ENCODE measurements at regions not wholly inside any gene's neighbourhood (a gene's known extent, or its start where the extent isn't known, plus 50 kb on each side); places are given as distances from the start of the nearest gene placed in this dataset.

DNA sequence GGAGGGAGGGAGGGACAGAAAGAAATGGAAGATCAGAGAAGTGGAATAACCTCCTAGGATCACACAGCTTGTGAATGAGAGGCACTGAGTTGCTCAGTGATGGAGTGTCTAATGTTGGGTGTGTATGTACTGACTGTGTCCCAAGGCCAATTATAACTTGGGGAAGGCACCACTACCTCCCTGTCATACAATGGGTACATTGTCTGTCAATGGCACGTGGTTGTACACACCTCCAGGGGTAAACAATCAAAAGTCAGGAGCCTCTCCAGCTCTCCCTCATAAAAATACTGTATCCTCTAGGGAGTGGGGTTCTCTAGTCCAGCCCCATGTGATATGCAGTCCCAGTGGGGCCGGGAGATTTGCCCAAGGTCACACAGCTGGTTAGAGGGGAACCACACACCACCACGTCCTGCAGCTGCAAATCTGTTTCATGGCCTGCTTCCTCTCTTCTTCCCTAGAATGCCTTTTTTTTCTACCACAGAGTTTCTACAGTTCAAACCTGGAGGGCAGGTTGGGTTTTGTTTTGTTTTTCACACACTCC is 112.5 kb downstream of the SNX5 start:
- Mint-ChIP-seq H3K9me3 (no peaks in the 10 kb centered on the region), H3K4me1 (peaks cover 78% of the 10 kb centered on the region), H3K4me3 (no peak overlapping the region), H3K27ac (peak overlapping the region; percentile 51), H3K27me3 (peaks cover 12% of the 10 kb centered on the region), H3K36me3 (no peaks in the 10 kb centered on the region)
- peak; percentile 95 for ATAC-seq

DNA sequence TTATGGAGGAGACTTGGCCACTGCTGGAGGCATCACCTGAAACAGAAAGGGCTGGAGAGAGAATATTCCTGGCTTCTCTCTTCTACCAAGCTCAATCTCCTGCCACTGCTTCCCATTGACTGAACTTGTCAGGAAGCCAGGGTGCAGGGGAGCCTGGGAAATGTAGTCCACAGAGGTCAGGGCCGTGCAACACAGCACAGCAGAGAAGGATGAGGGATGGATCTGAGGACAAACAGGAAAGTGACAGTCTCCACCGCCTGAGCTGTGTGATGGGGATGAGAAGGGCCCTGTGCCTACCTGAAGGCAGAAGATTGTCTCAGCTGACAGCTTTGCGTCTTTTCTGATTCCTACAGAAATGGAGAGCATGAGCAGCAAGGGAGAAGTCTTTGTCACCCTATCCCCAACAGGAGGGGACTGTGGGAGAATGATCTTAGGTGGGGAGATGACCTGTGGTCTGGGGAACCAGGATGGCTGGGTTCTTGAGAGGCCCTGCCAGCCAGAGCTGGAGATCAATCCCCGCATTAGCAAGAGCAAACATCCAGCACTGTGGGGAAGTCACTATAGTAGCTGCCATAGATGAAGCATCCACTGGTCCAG is 114.2 kb downstream of the SNX5 start:
- H3K4me1 Mint-ChIP-seq, result peaks cover 70% of the 10 kb centered on the region
- no peak for ATAC-seq
- no peaks in the 10 kb centered on the region for H3K36me3 Mint-ChIP-seq
- no peak overlapping the region for H3K4me3 Mint-ChIP-seq
- H3K27ac Mint-ChIP-seq, result peak overlapping the region; percentile 53
- H3K27me3 Mint-ChIP-seq, result no peaks in the 10 kb centered on the region
- H3K9me3 Mint-ChIP-seq, result peaks cover 3% of the 10 kb centered on the region

DNA sequence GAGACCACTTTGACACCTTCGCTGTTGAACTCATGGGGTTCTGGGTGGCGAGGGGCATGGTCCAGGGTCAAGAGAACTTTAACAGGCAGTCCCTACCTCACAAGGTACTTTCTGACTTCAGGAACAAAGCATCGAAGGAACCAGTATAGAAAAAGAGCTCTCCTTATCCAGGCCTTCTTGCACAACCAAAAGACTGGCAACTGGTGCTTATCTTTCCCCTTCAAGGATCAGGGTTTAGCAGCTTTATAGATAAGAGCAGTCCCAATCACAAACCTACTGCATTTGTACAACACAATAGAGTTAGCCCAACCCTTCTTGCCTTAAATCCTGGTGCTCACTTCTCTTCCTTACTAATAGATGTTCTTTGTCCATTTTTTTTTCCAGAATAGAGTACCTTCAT is 116.3 kb downstream of the SNX5 start:
- H3K9me3 Mint-ChIP-seq, result peaks cover 5% of the 10 kb centered on the region
- ATAC-seq, result no peak
- no peak overlapping the region for H3K4me3 Mint-ChIP-seq
- no peaks in the 10 kb centered on the region for H3K36me3 Mint-ChIP-seq
- no peak overlapping the region for H3K27ac Mint-ChIP-seq
- peaks cover 70% of the 10 kb centered on the region for H3K4me1 Mint-ChIP-seq
- H3K27me3 Mint-ChIP-seq, result no peaks in the 10 kb centered on the region

DNA sequence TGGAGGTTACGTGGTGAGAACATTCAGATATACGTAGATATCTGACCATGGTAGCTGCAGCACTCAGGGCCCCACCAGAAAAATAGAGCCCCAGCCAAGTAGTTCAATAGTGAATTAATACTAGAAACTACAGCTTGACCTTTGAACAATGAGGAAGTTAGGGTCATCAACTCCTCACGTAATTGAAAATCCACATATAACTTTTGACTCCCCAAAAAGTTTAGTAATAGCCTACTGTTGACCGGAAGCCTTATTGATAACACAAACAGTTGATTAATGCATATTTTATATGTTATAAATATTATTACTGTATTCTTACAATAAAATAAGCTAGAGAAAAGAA is 117.9 kb downstream of the SNX5 start:
- Mint-ChIP-seq H3K27ac (no peak overlapping the region), H3K27me3 (no peaks in the 10 kb centered on the region), H3K4me1 (peaks cover 70% of the 10 kb centered on the region), H3K4me3 (no peak overlapping the region), H3K36me3 (no peaks in the 10 kb centered on the region), H3K9me3 (peaks cover 5% of the 10 kb centered on the region)
- peak; percentile 45 for ATAC-seq

DNA sequence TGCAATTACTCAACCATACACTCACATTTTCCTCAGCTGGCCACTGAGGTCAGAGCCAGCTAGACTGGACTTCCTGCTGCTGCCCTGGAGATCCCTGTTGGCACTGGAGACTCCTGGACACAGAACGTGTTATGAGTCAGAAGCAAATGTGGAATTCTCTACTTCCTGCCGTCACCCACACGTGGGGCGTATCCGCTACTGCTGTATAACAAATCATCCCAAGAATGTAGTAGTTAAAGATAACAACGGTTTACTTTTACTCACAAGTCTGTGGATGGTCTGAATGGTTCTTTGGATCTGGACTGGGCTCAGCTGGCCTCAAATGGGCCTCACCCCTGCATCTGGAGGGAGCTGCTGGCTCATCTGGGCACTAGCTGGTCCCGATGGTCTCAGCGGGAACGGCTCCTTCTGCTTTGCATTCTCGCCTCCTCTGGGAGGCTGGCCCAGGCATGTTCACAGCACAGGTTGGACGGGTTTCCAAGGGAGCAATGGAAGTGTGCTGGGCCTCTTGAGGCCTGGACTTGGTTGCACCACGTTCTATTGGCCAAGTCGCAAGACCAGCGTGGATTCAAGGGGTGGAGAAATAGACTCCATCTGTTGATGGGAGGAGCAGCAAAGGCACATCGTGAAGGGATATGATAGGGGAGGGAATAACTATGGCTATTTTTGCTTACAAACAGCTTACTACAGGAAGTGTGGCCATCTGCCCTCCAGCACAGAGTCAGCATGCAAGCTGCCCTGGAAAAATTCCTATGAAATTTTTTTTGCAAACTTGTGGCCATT is 118.5 kb downstream of the SNX5 start:
- Mint-ChIP-seq H3K36me3 (no peaks in the 10 kb centered on the region), H3K4me3 (no peak overlapping the region), H3K9me3 (peaks cover 5% of the 10 kb centered on the region), H3K27ac (no peak overlapping the region), H3K27me3 (peaks cover 2% of the 10 kb centered on the region), H3K4me1 (peaks cover 68% of the 10 kb centered on the region)
- no peak for ATAC-seq

DNA sequence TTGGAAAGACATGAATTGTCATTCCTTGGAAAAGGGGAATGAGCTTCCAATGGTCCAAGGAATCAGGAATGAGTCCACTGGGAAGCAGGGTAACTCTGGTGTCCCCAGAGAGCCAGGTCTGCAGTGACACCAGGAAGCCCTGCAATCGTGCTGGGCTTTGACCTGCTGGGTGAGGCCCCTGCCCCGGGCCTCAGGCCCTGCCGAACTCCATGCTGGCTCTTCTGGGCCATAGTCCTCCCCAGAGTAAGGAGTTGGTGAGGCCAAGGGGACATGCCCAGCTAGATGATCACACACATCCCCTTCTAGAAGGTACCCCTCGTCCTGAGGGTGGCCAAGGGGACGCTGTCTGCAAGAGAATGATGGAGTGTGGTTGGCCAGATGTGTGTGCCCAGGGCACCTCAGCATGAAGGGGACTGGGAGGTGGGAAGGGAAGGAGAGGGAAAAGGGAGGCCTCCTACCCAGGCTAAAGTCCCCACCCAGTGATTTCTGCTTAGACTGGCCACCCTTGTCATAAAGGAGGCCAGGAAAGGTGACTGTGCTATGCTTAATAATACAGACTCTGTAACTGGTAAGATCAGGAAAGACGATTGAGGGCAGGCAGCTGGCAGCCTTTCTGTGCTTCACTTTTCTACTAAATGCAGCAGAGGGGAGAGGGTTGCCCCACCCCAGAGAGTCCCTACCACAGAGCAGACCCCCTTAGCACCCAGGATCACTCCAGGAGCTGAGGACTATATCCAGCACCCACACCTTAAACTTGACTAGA is 119.3 kb downstream of the SNX5 start:
- Mint-ChIP-seq H3K36me3 (no peaks in the 10 kb centered on the region), H3K4me3 (no peak overlapping the region), H3K9me3 (peaks cover 5% of the 10 kb centered on the region), H3K4me1 (peaks cover 68% of the 10 kb centered on the region), H3K27me3 (peaks cover 9% of the 10 kb centered on the region), H3K27ac (peak overlapping the region; percentile 41)
- no peak for ATAC-seq

DNA sequence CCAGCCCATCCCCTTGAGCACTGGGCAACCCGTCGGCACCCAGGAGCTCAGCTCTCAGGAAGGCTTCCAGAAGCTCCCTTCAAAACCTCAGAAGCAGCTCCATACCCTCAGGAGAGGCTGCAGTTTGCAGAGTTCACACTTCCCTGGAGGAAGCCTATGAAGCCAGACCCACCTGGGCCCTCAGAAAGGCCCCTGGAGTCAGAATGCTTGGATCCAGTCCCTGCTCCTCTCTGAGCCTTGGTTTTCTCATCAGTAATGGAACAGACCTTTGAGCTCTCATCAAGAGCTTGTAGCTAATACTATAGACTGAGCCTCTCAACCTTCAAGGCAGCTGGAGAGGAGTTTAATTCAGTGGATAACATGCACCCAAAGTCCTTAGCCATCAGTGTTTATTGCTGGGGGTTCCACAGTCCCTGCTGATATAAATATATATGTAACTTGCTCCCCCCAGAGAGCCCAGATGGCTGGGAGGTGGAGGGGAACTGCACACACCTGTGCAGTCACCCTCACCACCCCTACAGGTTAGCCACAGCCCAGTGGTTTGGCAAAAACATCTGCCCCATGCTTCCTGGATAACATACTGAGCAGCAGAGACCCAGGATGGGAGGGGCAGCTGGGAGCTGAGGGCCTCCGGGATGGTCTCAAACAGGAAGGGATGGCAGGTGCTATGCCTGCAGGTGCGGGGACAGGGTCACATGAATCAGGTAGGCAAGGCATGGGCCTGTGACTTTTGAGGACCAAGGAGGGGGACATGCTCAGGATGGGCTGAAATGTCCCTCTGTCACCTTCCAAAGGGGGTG is 120.1 kb downstream of the SNX5 start:
- Mint-ChIP-seq H3K36me3 (no peaks in the 10 kb centered on the region), H3K4me3 (no peak overlapping the region), H3K27me3 (peaks cover 9% of the 10 kb centered on the region), H3K27ac (peak overlapping the region; percentile 41), H3K4me1 (peaks cover 71% of the 10 kb centered on the region), H3K9me3 (peaks cover 5% of the 10 kb centered on the region)
- peak; percentile 71 for ATAC-seq

DNA sequence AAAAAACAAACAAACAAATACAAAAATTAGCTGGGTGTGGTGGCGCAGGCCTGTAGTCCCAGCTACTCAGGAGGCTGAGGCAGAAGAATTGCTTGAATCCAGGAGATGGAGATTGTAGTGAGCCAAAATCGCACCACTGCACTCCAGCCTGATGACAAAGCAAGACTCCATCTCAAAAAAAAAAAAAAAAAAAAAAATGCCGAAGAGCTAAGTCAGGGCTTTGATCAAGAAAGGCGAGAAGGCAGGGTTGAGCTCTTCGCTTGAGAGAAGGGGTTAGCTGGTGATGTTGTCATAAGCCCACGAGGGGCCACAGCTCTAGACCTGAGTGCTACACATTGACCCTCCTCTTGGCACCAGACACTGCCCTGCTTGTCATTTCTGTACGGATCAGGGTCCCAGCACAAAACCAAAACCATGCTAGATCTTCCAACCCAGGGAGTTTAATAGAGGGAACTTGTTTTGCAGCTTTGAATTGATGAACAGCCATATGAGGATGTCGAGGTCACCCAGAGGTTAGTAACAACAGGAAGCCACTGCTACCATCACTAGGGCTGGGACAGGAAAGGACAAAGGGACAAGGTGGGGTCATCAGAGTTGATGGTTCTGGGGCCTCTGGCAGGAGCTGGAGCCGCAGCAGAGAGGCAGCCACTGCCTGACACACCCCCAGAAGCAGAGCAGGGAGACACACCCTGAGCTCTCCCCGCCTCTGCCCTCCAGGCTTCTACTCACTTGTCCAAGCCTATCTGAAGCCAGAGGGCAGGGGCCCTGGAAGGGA is 122.7 kb downstream of the SNX5 start:
- peak; percentile 27 for ATAC-seq
- Mint-ChIP-seq H3K36me3 (no peaks in the 10 kb centered on the region), H3K27ac (no peak overlapping the region)

DNA sequence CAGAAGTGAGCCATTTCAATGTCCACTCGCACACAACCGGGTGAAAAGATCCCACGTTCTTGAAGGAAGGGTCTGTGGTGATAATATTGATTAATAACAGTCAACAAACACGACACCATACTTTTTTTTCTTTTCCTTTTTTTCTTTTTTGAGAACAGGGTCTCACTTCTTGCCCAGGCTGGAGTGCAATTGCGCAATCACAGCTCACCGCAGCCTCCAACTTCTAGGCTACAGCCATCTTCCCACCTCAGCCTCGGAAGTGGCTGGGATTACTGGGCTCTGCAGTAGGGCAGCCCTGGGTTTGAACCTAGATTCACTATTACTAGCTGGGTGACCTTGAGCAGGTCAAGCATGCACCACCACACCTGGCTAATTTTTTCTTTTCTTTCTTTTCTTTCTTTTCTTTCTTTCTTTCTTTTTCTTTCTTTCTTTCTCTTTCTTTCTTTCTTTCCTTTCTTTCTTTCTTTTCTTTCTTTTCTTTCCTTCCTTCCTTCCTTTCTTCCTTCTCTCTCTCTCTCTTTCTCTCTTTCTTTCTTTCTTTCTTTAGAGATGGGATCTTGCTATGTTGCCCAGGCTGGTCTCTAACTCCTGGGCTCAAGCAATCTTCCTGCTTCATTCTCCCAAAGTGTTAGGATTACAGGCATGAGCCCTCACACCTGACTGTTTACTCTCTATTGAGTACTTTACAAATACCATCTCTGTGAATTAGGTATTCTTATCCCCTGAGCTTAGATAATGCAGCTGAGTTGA is 123.9 kb downstream of the SNX5 start:
- ATAC-seq, result no peak
- Mint-ChIP-seq H3K27me3 (peaks cover 19% of the 10 kb centered on the region), H3K4me3 (no peak overlapping the region), H3K4me1 (peaks cover 64% of the 10 kb centered on the region), H3K9me3 (peaks cover 5% of the 10 kb centered on the region), H3K36me3 (no peaks in the 10 kb centered on the region), H3K27ac (no peak overlapping the region)

More for the DNA sequence above, 122.7 kb downstream of the SNX5 start:
- H3K4me3 Mint-ChIP-seq, result no peak overlapping the region
- H3K27me3 Mint-ChIP-seq, result peaks cover 19% of the 10 kb centered on the region
- peaks cover 71% of the 10 kb centered on the region for H3K4me1 Mint-ChIP-seq
- peaks cover 5% of the 10 kb centered on the region for H3K9me3 Mint-ChIP-seq

DNA sequence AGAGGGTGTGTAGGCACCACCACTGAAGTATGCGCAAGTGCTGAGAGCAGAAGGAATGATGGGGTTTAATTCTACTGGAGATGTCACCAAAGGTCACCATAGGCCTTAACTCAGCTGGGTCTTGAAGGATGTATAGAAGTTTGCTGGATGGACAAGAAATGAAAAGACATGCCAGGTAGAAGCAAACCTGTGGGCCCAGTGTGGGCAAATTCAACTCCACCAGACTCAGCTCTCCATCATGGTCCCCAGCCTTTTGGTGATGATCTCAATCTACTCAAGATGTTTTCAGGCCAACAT is 124.5 kb downstream of the SNX5 start:
- Mint-ChIP-seq H3K27me3 (peaks cover 19% of the 10 kb centered on the region), H3K27ac (no peak overlapping the region), H3K4me3 (no peak overlapping the region), H3K9me3 (no peaks in the 10 kb centered on the region), H3K36me3 (no peaks in the 10 kb centered on the region), H3K4me1 (peaks cover 58% of the 10 kb centered on the region)
- ATAC-seq, result no peak

DNA sequence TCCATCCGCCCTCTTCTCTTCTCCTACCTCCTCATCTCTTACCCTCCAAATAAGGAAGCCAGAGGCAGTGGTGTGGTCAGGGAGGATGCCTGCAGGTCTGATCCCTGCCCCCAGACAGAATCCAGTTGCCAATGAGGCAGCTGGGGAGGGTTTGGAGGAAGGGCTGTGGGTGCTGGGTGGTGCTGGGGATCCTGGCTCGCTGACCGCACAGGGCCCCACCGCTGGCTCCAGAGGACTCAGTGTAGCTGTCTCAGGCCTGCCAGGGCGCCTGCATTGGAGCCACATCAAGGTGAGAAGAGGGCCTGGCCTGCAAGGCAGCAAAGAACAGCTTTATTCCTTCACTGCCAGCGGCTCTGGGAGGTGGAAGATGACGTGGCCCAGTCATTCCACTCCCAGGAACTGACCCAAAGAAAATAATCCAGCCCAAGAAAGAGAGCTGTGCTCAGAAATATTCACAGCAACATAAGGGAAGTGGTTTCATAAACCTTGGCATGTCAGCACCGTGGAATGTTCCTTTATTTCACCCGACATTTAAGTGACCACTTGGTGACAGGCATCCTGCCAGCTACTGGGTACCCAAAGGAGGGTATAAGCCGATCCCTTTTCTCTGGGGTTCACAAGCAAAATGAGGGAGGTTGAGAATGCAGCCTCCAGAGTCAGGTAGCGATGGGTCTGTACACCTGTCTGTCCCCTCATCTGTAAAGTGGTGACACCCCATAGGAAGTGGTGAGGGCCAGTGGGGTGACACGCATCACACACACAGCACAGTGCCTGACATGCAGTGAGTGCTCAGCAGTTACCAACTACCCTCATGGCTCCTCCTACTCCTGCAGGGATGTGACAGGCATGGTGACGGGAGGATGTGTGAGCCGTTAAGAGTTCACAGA is 125.1 kb downstream of the SNX5 start:
- H3K4me3 Mint-ChIP-seq, result no peak overlapping the region
- H3K27me3 Mint-ChIP-seq, result peaks cover 19% of the 10 kb centered on the region
- H3K4me1 Mint-ChIP-seq, result peaks cover 52% of the 10 kb centered on the region
- ATAC-seq, result peak; percentile 84
- no peaks in the 10 kb centered on the region for H3K9me3 Mint-ChIP-seq
- H3K36me3 Mint-ChIP-seq, result no peaks in the 10 kb centered on the region
- H3K27ac Mint-ChIP-seq, result no peak overlapping the region

DNA sequence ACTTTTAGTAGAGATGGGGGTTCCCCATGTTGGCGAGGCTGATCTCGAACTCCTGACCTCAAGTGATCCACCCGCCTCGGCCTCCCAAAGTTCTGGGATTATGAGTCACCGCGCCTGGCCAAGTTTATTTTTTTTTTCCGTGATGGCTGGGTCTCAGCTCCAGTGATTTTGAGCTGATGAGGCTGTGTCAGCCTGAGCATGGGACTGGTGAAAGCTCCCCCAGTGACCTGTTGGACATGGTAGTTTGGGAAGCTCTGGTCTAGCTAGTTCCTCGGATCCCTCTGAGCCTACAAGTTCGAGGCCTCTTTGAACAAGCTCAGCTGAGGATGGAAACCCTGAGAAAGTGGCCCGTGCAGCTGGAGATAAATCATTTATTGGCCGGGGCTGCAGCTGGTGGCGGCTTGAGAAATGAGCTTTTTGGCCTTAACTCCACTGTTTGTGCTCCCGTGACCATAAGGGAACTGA is 126.8 kb downstream of the SNX5 start:
- H3K4me3 Mint-ChIP-seq, result no peak overlapping the region
- no peaks in the 10 kb centered on the region for H3K9me3 Mint-ChIP-seq
- no peaks in the 10 kb centered on the region for H3K36me3 Mint-ChIP-seq
- peaks cover 36% of the 10 kb centered on the region for H3K4me1 Mint-ChIP-seq
- peaks cover 19% of the 10 kb centered on the region for H3K27me3 Mint-ChIP-seq
- no peak for ATAC-seq
- no peak overlapping the region for H3K27ac Mint-ChIP-seq

DNA sequence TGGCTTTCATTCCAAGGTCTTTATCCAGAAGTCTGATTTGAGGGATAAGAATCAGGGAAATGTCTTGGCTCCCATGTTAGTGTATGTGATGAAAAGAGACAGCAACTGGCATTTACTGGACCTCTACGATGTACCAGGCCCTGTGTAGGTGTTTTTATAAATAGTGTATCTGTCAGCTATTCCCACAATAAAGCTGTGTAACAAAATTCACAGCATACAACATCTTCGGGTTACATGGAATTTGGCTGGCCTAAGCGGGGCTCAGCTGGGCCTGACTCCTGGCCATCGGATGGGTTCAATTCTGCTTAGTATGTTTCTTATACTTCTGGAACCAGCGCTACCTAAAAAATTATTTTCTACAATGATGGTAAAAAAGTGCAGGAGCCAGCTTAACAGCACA is 128.2 kb downstream of the SNX5 start:
- H3K4me3 Mint-ChIP-seq, result no peak overlapping the region
- no peaks in the 10 kb centered on the region for H3K9me3 Mint-ChIP-seq
- ATAC-seq, result no peak
- peaks cover 19% of the 10 kb centered on the region for H3K27me3 Mint-ChIP-seq
- no peaks in the 10 kb centered on the region for H3K36me3 Mint-ChIP-seq
- H3K27ac Mint-ChIP-seq, result no peak overlapping the region
- peaks cover 23% of the 10 kb centered on the region for H3K4me1 Mint-ChIP-seq

Data from stimulated activated memory B cell treated with anti-CD40 and anti-IgM and Interleukin-4, amounts not matched to agents 10 μg/mL and 1 μg/mL and 100 μg/mL, for 72 hours (primary cell).